HG03108 (cell line): ENCODE measurements at regions not wholly inside any gene's neighbourhood (a gene's known extent, or its start where the extent isn't known, plus 50 kb on each side); places are given as distances from the start of the nearest gene placed in this dataset.

ENCODE experiments used
- ATAC-seq: cut with Tn5 transposase; IDR thresholded peaks from one replicate; pipeline ENCODE4 v1.9.1; 2021; ENCODE audit warnings: moderate library complexity; ENCODE audit not compliant: unreplicated experiment

- no peak for ATAC-seq
Measured at GRCh38 chr9:89790542-89791109, 185.8 kb downstream of the GADD45G start.

GRCh38 chr9:89791754-89792153 is 186.9 kb downstream of the GADD45G start:
- ATAC-seq: no peak

- no peak for ATAC-seq
Measured at GRCh38 chr9:89792189-89793123, 187.6 kb downstream of the GADD45G start.

DNA sequence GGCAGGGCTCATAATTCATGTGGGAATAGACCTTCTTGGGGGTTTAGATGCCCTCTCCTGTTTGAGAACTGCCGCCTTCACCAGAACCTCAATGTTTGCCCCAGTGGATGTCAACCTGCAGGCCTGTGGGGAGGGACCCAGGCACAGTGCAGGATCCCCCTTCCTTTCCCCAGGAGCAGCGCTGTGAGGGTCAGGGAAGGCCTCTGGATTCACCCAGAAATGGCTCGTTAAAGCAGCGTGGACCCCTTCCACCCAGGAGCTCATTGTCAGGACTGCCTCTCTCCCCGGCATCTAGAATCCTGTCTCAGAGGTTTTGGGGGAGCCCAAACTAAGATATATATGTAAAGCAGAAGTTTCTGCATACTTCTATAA is 188.3 kb downstream of the GADD45G start:
- ATAC-seq: no peak

- no peak for ATAC-seq
Measured at GRCh38 chr9:89793551-89793950, 188.7 kb downstream of the GADD45G start.

DNA sequence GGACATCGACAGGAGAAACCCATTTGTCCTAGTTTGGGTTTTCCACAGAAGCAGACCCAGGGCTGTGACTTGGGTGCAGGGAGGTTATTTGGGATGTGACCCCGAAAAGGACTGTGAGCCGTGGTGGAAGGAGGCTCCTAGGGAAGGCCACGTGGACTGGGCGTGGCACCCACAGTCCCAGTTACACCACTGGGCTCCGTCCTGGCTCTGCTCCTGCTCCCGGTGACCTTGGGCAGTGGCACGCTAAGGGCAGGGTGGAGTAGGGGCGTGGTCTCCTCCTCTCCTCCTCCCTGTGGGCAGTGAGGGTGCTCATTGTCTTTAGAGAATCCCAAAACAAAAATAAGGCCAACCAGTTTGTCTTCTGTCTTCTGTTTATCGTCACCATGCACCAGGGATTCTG is 190.1 kb downstream of the GADD45G start:
- no peak for ATAC-seq

DNA sequence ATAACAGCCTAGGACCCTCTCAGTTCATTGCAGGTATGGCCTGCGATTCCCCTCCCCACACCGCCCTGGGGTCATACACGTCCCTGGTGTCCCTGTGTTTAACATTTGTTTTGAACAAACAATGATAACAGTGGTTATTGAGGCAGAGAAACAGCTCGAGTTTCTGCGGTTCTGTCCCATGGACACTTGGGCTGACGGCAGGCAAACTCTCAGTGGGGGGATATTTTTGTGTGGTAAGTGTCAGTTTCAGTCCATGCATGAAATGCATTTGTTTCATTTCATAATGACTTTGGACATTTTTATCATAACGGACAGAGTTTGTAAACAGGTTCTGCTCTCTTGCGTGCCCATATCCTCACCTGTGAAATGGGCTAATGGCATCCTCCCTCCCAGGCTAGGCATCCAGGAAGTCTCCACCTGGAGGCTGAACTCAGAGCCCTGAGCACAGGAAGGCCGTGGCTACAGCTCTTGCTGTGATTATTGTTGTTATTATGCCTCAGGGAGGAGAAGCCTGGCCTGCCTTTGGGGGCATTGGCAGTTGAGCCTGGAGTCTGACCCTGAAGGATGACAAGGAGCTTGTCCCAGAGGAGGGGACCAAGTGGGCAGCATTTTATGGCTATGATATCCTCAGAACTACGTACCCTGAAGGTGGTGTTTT is 190.9 kb downstream of the GADD45G start:
- no peak for ATAC-seq

GRCh38 chr9:89796606-89797005 is 191.8 kb downstream of the GADD45G start:
- ATAC-seq: no peak

GRCh38 chr9:89797255-89797654 is 192.4 kb downstream of the GADD45G start:
- no peak for ATAC-seq

DNA sequence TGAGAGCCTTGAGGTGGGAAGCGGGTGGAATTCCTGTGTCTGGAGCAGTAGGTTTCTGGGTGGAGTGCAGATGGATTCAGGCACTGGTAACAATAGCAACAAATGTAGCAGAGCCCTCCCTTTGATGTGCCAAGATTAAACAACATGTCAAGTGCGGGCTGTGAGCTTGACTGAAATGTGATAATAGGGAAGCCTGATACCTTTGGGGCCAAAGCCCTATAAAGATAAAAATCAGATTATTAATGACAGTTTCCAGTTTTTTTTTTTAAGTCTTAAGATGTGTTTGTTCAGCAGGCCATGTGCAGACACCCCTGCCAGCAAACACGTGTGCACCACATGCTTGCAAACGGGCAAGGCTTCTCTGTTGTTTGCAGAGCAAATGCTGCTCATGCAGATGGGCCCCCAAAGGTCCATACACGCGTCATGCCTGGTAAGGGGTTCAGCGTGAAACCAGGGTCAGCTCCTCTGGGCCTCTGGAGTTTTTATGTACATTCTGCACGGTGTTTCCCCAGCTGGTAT is 193.2 kb downstream of the GADD45G start:
- no peak for ATAC-seq

DNA sequence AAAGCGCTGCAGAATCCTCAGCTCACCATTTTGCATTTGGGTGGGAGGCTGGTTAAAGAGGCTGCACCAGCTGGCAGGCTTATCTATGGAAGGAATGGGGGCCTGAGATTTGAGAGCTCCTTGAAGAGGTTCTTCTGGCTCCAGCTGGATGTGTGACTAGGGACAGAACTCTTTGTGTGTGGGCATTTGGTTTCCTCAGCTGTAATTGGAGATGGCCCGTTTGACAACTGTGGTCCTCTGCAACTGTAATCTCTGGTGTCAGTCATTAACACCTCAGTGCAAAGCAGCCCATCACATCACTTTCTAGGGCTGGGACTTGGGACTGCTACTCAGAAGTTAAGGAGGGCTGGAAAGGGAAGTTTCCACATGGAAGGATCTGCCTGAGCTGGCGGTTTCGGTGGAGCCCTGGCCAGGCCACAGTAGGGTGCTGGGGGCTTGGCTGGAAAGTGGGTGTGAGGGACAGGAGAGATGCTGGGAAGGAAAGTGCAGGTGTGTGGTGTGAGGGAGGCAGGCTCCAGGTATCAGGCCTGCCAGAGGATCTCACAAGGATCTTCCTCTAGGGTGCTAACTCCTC is 193.8 kb downstream of the GADD45G start:
- ATAC-seq: no peak

DNA sequence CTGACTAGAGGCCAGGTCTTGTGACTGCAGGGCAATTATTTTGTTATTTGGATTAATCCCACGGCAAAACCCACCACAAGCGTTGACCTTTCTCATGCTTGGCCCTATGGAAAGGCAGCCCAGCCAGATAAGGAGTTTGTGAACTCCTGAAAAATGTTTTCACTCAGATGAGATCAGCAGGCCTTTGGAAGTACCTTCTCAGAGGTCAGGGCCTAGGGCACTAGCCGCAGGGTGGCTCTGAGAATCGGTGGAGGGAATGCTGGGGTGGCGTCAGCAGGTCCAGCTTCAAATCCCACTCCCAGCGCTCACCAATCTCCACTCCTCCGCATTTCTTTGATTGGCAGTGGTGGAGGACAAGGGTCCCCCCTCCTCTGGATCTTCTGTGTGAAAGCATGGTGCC is 194.4 kb downstream of the GADD45G start:
- ATAC-seq: no peak

DNA sequence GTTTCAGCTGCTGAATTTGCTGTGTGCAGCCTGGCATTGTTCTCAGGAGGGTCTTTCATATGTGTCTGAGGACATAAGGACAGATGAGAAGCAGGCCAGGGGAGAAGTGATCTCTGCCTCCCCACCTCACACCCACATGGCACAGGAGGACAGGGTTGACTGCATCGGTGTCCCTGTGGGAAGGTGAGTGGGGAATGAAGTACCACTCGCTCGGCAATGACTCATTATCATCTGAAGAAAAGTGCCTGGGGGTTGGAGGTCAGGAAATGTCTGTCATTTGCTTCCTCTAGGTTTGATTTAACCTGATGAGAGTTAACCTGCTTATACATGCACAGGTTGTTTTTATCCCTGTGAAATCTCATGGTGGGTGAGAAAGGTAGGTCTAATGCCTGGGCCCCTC is 195.0 kb downstream of the GADD45G start:
- no peak for ATAC-seq

DNA sequence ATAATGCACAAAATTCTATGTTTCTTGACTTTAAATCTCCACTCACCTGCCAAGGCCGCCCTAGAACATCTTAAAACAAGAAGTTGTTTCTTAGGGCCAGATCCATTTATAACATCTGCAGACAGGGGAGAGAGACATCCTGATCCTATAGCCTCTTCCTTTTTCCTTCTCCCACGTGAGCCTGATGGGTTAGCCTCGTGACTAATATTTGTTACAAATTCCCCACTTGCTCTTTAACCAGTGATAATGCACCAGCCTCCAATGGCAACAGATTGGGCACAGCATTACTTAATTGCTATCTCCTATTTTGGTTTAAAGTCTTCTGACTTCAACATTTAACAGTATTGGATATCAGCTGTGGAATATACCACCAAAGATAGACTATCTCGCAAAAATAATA is 196.5 kb downstream of the GADD45G start:
- no peak for ATAC-seq

DNA sequence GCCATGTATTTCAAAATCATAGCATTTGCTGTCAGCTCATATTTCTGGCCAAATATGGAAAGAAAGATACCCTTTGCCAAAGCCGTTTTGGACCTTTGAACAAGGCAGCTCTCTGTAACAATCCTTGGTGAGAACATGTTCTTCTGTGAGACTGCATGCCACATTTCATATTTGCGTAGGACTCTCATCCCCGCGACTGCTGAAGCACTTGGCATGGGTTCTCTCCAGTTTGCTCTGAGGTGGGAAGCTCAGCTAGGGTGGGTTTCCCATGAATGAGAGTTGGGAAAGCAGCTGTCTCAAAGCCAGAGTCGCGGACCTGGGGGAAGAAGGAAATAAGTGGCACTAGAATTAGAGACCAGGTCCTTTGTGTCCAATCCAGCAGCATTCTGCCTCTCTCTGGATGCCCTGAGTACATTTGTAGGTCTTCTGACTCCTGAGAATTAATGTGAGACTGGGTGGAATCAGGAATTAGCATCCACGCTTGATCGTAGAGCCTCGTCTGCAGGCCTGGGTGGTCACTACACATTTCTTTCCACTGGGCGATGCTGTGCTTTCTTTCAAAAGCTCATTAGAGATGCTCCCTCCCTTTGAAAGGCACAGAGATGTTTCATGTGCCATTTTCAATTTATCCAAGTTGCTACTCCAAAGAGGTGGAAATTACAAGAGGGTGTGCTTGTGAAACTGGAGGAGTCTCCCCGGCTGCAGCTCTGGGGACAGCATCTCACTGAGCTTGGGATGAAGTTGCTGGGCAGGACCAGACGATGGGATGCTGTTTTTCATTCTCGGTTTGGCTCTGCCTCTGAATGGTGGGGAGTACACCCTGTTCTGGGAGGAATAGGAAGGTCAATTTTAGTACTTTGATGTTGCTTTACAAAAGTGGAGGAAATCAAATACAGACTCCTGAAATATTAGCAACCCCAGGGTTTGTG is 197.2 kb downstream of the GADD45G start:
- no peak for ATAC-seq

GRCh38 chr9:89802781-89803355 is 198.1 kb downstream of the GADD45G start:
- ATAC-seq: no peak

DNA sequence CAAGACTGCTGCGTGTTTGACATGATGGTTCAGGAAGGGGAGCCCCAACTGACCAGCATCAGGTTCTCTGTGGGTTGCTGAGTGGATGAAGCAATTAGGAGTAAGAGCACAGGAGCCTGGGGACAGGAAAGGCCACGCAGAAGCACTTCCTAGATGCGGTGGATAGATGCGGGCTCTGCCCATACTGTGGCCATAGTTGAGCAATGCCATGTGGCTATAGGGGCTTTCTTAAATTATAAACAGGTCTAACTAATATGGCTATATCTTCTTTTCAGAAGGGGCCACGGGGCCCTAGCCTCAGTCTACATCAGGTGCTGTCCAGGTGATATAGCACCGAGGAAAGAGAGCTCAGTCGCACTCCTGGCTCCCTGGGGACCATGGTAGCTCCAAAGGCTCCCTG is 198.6 kb downstream of the GADD45G start:
- no peak for ATAC-seq

- ATAC-seq: no peak
Measured at GRCh38 chr9:89804766-89805531, 200.1 kb downstream of the GADD45G start.

DNA sequence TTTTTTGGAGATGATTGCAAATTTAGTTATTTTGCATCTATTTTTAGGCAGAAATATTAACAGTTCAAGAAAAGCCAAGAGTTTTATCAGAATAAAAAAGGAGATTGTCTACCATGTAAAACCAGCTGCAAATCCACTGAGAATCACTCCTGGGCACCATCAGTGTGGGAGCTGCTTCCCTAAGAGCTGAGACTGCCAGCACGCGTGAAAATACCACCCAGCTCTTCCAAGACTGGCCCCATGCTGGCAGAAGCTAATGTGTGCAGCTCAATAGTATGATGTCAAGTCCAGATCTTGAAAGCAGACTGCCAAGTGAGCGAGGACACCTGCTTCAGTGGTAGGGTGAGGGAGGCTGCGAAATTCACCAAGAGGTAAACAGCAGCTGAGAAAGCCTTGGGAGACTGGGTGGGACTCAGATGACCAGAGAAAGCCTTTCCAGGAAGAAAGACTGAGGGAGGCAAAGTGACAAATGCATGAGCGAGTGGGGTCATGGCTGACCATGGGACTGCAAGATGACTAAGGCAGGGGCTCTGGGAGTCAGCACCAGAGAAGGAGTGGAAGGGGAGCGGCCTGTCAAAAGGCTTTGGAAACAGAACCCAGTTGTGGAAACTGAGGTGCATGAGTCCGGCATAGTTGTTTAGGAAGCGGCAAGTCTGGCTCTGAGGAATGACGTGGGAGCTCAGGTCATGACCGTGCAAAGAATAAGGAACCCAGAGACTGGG is 200.9 kb downstream of the GADD45G start:
- ATAC-seq: no peak
